Endothelial cell of umbilical vein (primary cell): ENCODE measurements at regions not wholly inside any gene's neighbourhood (a gene's known extent, or its start where the extent isn't known, plus 50 kb on each side); places are given as distances from the start of the nearest gene placed in this dataset.

Experiments used
- EZH2 ChIP-seq: IDR thresholded peaks from 2 replicates; pipeline ENCODE4 v1.6.1; 2012; ENCODE audit warnings: borderline replicate concordance, low read depth, mild to moderate bottlenecking, moderate library complexity, low read length, inconsistent platforms; ENCODE audit not compliant: severe bottlenecking
- POLR2A ChIP-seq: IDR thresholded peaks from 2 replicates; pipeline ENCODE4 v1.6.1; 2012; ENCODE audit warnings: low read depth, mild to moderate bottlenecking, control low read depth, low read length

GRCh38 chr11:70675697-70676374 is 277.5 kb downstream of the CTTN start:
- TF ChIP-seq EZH2: no peak
- TF ChIP-seq POLR2A: no peak
